BLaER1 (cell line): ENCODE measurements at regions not wholly inside any gene's neighbourhood (a gene's known extent, or its start where the extent isn't known, plus 50 kb on each side); places are given as distances from the start of the nearest gene placed in this dataset.

Experiments used
- H3K27ac ChIP-seq: shearing (Covaris generic); formaldehyde crosslinking; 2 replicates; pipeline ENCODE4 v1.8.1; 2022
- H3K27me3 ChIP-seq: shearing (Covaris generic); formaldehyde crosslinking; 2 replicates; pipeline ENCODE4 v1.8.1; 2022
- H3K36me3 ChIP-seq: shearing (Covaris generic); formaldehyde crosslinking; 2 replicates; pipeline ENCODE4 v1.8.1; 2022
- H3K4me1 ChIP-seq: shearing (Covaris generic); formaldehyde crosslinking; 2 replicates; pipeline ENCODE4 v1.8.1; 2022
- H3K4me2 ChIP-seq: shearing (Covaris generic); formaldehyde crosslinking; 2 replicates; pipeline ENCODE4 v1.8.1; 2022
- H3K4me3 ChIP-seq: shearing (Covaris generic); formaldehyde crosslinking; 2 replicates; pipeline ENCODE4 v1.8.1; 2022
- H3K9ac ChIP-seq: shearing (Covaris generic); formaldehyde crosslinking; 2 replicates; pipeline ENCODE4 v1.8.1; 2022
- H3K9me3 ChIP-seq: shearing (Covaris generic); formaldehyde crosslinking; 2 replicates; pipeline ENCODE4 v1.8.1; 2022
- H4K20me1 ChIP-seq: shearing (Covaris generic); formaldehyde crosslinking; 2 replicates; pipeline ENCODE4 v1.8.1; 2022
- Cebpa-rat ChIP-seq: shearing (Covaris generic); IDR thresholded peaks from 2 replicates; pipeline ENCODE4 v1.8.1; 2022

GRCh38 chr14:75369506-75369905 is 58.3 kb upstream of the JDP2 start:
- H3K4me3 ChIP-seq: no peak overlapping the region
- H3K27ac ChIP-seq: no peak overlapping the region
- H3K9ac ChIP-seq: no peak overlapping the region
- no peaks in the 10 kb centered on the region for H4K20me1 ChIP-seq
- no peak overlapping the region for H3K4me2 ChIP-seq
- no peaks in the 10 kb centered on the region for H3K27me3 ChIP-seq
- no peaks in the 10 kb centered on the region for H3K4me1 ChIP-seq
- no peak for TF ChIP-seq Cebpa-rat
- H3K9me3 ChIP-seq: no peaks in the 10 kb centered on the region
- no peaks in the 10 kb centered on the region for H3K36me3 ChIP-seq

- H3K4me1 ChIP-seq: no peaks in the 10 kb centered on the region
- no peak overlapping the region for H3K4me2 ChIP-seq
- H3K9me3 ChIP-seq: no peaks in the 10 kb centered on the region
- no peak overlapping the region for H3K9ac ChIP-seq
- no peaks in the 10 kb centered on the region for H3K27me3 ChIP-seq
- H4K20me1 ChIP-seq: no peaks in the 10 kb centered on the region
- H3K4me3 ChIP-seq: no peak overlapping the region
- TF ChIP-seq Cebpa-rat: no peak
- H3K27ac ChIP-seq: no peak overlapping the region
- no peaks in the 10 kb centered on the region for H3K36me3 ChIP-seq
These were observed 57.2 kb upstream of the JDP2 start for GRCh38 chr14:75370416-75371205.

GRCh38 chr14:75371297-75371696 is 56.5 kb upstream of the JDP2 start:
- no peaks in the 10 kb centered on the region for H3K27me3 ChIP-seq
- H3K9ac ChIP-seq: no peak overlapping the region
- no peaks in the 10 kb centered on the region for H3K9me3 ChIP-seq
- no peak overlapping the region for H3K4me3 ChIP-seq
- no peak overlapping the region for H3K27ac ChIP-seq
- no peaks in the 10 kb centered on the region for H3K4me1 ChIP-seq
- H4K20me1 ChIP-seq: no peaks in the 10 kb centered on the region
- no peaks in the 10 kb centered on the region for H3K36me3 ChIP-seq
- H3K4me2 ChIP-seq: no peak overlapping the region
- TF ChIP-seq Cebpa-rat: no peak

- no peak overlapping the region for H3K9ac ChIP-seq
- no peaks in the 10 kb centered on the region for H3K36me3 ChIP-seq
- H3K4me3 ChIP-seq: no peak overlapping the region
- H3K4me1 ChIP-seq: no peaks in the 10 kb centered on the region
- H3K9me3 ChIP-seq: no peaks in the 10 kb centered on the region
- H4K20me1 ChIP-seq: no peaks in the 10 kb centered on the region
- no peaks in the 10 kb centered on the region for H3K27me3 ChIP-seq
- H3K4me2 ChIP-seq: no peak overlapping the region
- TF ChIP-seq Cebpa-rat: no peak
- no peak overlapping the region for H3K27ac ChIP-seq
These were observed 55.6 kb upstream of the JDP2 start for GRCh38 chr14:75372260-75372659.

- Histone ChIP-seq H3K4me2 (no peak overlapping the region), H3K9me3 (no peaks in the 10 kb centered on the region), H3K27me3 (no peaks in the 10 kb centered on the region), H3K4me1 (no peaks in the 10 kb centered on the region), H3K4me3 (no peak overlapping the region), H3K36me3 (no peaks in the 10 kb centered on the region), H3K9ac (no peak overlapping the region), H4K20me1 (no peaks in the 10 kb centered on the region), H3K27ac (no peak overlapping the region)
- no peak for TF ChIP-seq Cebpa-rat
These were observed 54.7 kb upstream of the JDP2 start for GRCh38 chr14:75373133-75373532.

GRCh38 chr14:75373616-75374015 is 54.2 kb upstream of the JDP2 start:
- Histone ChIP-seq H3K9me3 (no peaks in the 10 kb centered on the region), H3K4me3 (no peak overlapping the region), H3K4me2 (no peak overlapping the region), H3K36me3 (no peaks in the 10 kb centered on the region), H3K9ac (no peak overlapping the region), H3K27me3 (no peaks in the 10 kb centered on the region), H4K20me1 (no peaks in the 10 kb centered on the region), H3K27ac (no peak overlapping the region), H3K4me1 (no peaks in the 10 kb centered on the region)
- TF ChIP-seq Cebpa-rat: no peak

GRCh38 chr14:75374911-75375310 is 52.9 kb upstream of the JDP2 start:
- H3K4me2 ChIP-seq: no peak overlapping the region
- no peak for TF ChIP-seq Cebpa-rat
- no peak overlapping the region for H3K9ac ChIP-seq
- no peaks in the 10 kb centered on the region for H4K20me1 ChIP-seq
- no peaks in the 10 kb centered on the region for H3K36me3 ChIP-seq
- H3K9me3 ChIP-seq: no peaks in the 10 kb centered on the region
- no peak overlapping the region for H3K4me3 ChIP-seq
- no peaks in the 10 kb centered on the region for H3K4me1 ChIP-seq
- no peak overlapping the region for H3K27ac ChIP-seq
- no peaks in the 10 kb centered on the region for H3K27me3 ChIP-seq

GRCh38 chr14:75375983-75376382 is 51.8 kb upstream of the JDP2 start:
- Histone ChIP-seq H3K4me2 (no peak overlapping the region), H3K9me3 (no peaks in the 10 kb centered on the region), H3K27ac (no peak overlapping the region), H3K4me1 (no peaks in the 10 kb centered on the region), H3K27me3 (no peaks in the 10 kb centered on the region), H3K9ac (no peak overlapping the region), H3K4me3 (no peak overlapping the region), H4K20me1 (no peaks in the 10 kb centered on the region), H3K36me3 (no peaks in the 10 kb centered on the region)
- no peak for TF ChIP-seq Cebpa-rat
